AG10803 (cell line): ENCODE measurements at regions not wholly inside any gene's neighbourhood (a gene's known extent, or its start where the extent isn't known, plus 50 kb on each side); places are given as distances from the start of the nearest gene placed in this dataset.

ENCODE experiments used
- DNase-seq: peaks from one replicate; pipeline ENCODE4 v3.0.0; 2010; ENCODE audit warnings: low read depth
- H3K4me3 ChIP-seq: 2 replicates; pipeline ENCODE4 v1.5.1; 2011; ENCODE audit warnings: mild to moderate bottlenecking, low read length, control low read depth
- CTCF ChIP-seq: conservative IDR thresholded peaks from 2 replicates; pipeline ENCODE4 v1.5.1; 2011; ENCODE audit warnings: mild to moderate bottlenecking, low read length, control low read depth, inconsistent platforms

GRCh38 chr6:167546611-167547327, 221.9 kb downstream of the TTLL2 start:
- H3K4me3 ChIP-seq: no peak overlapping the region
- TF ChIP-seq CTCF: no peak
- DNase-seq: no peak

- TF ChIP-seq CTCF: no peak
- DNase-seq: no peak
- no peak overlapping the region for H3K4me3 ChIP-seq
These were observed 222.4 kb downstream of the TTLL2 start for GRCh38 chr6:167547328-167547692.

- DNase-seq: peak; percentile 3
- H3K4me3 ChIP-seq: no peak overlapping the region
- TF ChIP-seq CTCF: no peak
These were observed 222.9 kb downstream of the TTLL2 start for GRCh38 chr6:167547751-167548150.

GRCh38 chr6:167548451-167548850, 223.6 kb downstream of the TTLL2 start:
- no peak for DNase-seq
- no peak for TF ChIP-seq CTCF
- H3K4me3 ChIP-seq: no peak overlapping the region

- DNase-seq: no peak
These were observed 224.3 kb downstream of the TTLL2 start for GRCh38 chr6:167549213-167549612.

GRCh38 chr6:167550941-167551627, 226.2 kb downstream of the TTLL2 start:
- no peak for DNase-seq
- no peak for TF ChIP-seq CTCF
- no peak overlapping the region for H3K4me3 ChIP-seq

More at GRCh38 chr6:167549213-167549612, 224.3 kb downstream of the TTLL2 start:
- H3K4me3 ChIP-seq: no peak overlapping the region
- TF ChIP-seq CTCF: no peak
